HCT116 (cell line): ENCODE measurements at regions not wholly inside any gene's neighbourhood (a gene's known extent, or its start where the extent isn't known, plus 50 kb on each side); places are given as distances from the start of the nearest gene placed in this dataset.

ENCODE experiments used
- ATAC-seq: fragments of 200-7000 bp; cut with Tn5 transposase; 2 replicates; pipeline ENCODE4 v1.9.1; 2020; ENCODE audit warnings: mild to moderate bottlenecking, moderate library complexity
- BruUV-seq: library from RNA; stranded (reverse); fragments of 400-500 nt; replicated peaks from 2 replicates; lab custom pipeline; 2021; lab: Mats Ljungman, UMichigan
- CTCF ChIA-PET: fragments of 300-600 bp; sonication (Branson Sonifier 250); formaldehyde crosslinking; loops from one replicate; lab custom pipeline; 2021; ENCODE audit warnings: antibody characterized with exemption; lab: Charles Lee
- POLR2A ChIA-PET: fragments of 300-600, 350-600 bp; sonication (Branson Sonifier 250); formaldehyde crosslinking; loops from one replicate; lab custom pipeline; 2021; ENCODE audit warnings: antibody characterized with exemption; lab: Charles Lee
- RAD21 ChIA-PET, 2 experiments: fragments of 300-600 bp; sonication (Branson Sonifier 250); formaldehyde crosslinking; loops; one replicate each; lab custom pipeline; 2023; ENCODE audit warnings: low total read pairs in 2 of 2; ENCODE audit not compliant: uncharacterized antibody in 2 of 2, unreplicated experiment in 2 of 2, low non-redundant PET in 1 of 2; lab: Charles Lee
- DNase-seq: peaks from one replicate; pipeline ENCODE4 v3.0.0-alpha.2; 2010; ENCODE audit warnings: low read depth, low spot score
- H2AFZ ChIP-seq: fragments of 200-600 bp; shearing (Covaris generic), sonication (generic); 2 replicates; pipeline ENCODE4 v1.6.1; 2017; ENCODE audit warnings: low read depth, mixed run types, mixed read lengths, antibody characterized with exemption, low read length; ENCODE audit not compliant: poor library complexity, severe bottlenecking
- H3K27ac ChIP-seq: 2 replicates; pipeline ENCODE4 v1.5.1; 2012; ENCODE audit warnings: low read depth, low read length
- H3K27me3 ChIP-seq: fragments of 200-600 bp; sonication (generic); 2 replicates; pipeline ENCODE4 v1.6.1; 2016; ENCODE audit warnings: mixed run types, low read length, mixed read lengths; ENCODE audit not compliant: insufficient read depth
- H3K36me3 ChIP-seq, 2 experiments: fragments of 200-500 bp in 1 of 2; fragments of 200-600 bp in 1 of 2; sonication (Bioruptor generic) in 1 of 2; sonication (generic) in 1 of 2; 2 replicates each; pipeline versions ENCODE4 v1.5.1 to v1.6.1; 2014 to 2016; ENCODE audit warnings: low read length in 2 of 2, inconsistent platforms in 1 of 2, mixed read lengths in 1 of 2, mixed run types in 1 of 2; ENCODE audit not compliant: insufficient read depth in 2 of 2, control insufficient read depth in 1 of 2
- H3K4me1 ChIP-seq, 2 experiments: fragments of 200-600 bp in 1 of 2; sonication (generic) in 1 of 2; 2 replicates each; pipeline versions ENCODE4 v1.5.1 to v1.6.1; 2012 to 2017; ENCODE audit warnings: low read length in 2 of 2, inconsistent platforms in 1 of 2, mild to moderate bottlenecking in 1 of 2, mixed read lengths in 1 of 2, mixed run types in 1 of 2, moderate library complexity in 1 of 2; ENCODE audit not compliant: insufficient read depth in 2 of 2, control insufficient read depth in 1 of 2
- H3K4me2 ChIP-seq: fragments of 200-600 bp; sonication (generic); 2 replicates; pipeline ENCODE4 v1.6.1; 2017; ENCODE audit warnings: mixed run types, low read length, mixed read lengths
- H3K4me3 ChIP-seq, 2 experiments: fragments of 200-600 bp in 1 of 2; sonication (generic) in 1 of 2; replicated peaks in 1 of 2; 2 replicates each; pipeline ENCODE4 v1.5.1; 2011 to 2016; ENCODE audit warnings: low read length in 2 of 2, control low read depth in 1 of 2, low read depth in 1 of 2, mild to moderate bottlenecking in 1 of 2, mixed read lengths in 1 of 2, mixed run types in 1 of 2
- H3K79me2 ChIP-seq: fragments of 200-600 bp; sonication (generic); 2 replicates; pipeline ENCODE4 v1.6.1; 2017; ENCODE audit warnings: mild to moderate bottlenecking, mixed run types, low read length, moderate library complexity, mixed read lengths; ENCODE audit not compliant: insufficient read depth
- H3K9ac ChIP-seq: fragments of 200-600 bp; sonication (generic); 2 replicates; pipeline ENCODE4 v1.6.1; 2016; ENCODE audit warnings: low read length, mixed read lengths
- H3K9me2 ChIP-seq: fragments of 200-600 bp; sonication (generic), shearing (Covaris generic); 2 replicates; pipeline ENCODE4 v1.6.1; 2017; ENCODE audit warnings: mixed run types, mild to moderate bottlenecking, moderate library complexity; ENCODE audit not compliant: insufficient read depth
- H3K9me3 ChIP-seq, 2 experiments: fragments of 200-500 bp in 1 of 2; fragments of 200-600 bp in 1 of 2; sonication (Bioruptor generic) in 1 of 2; sonication (generic) in 1 of 2; 2 replicates each; pipeline ENCODE4 v1.6.1; 2014 to 2017; ENCODE audit warnings: low read length in 2 of 2, mixed read lengths in 2 of 2, inconsistent platforms in 1 of 2, low read depth in 1 of 2, mild to moderate bottlenecking in 1 of 2, mixed run types in 1 of 2, moderate library complexity in 1 of 2; ENCODE audit not compliant: control insufficient read depth in 1 of 2, insufficient read depth in 1 of 2
- H4K20me1 ChIP-seq: fragments of 200-600 bp; sonication (generic), shearing (Covaris generic); 2 replicates; pipeline ENCODE4 v1.6.1; 2017; ENCODE audit warnings: mixed run types, mild to moderate bottlenecking, moderate library complexity; ENCODE audit not compliant: insufficient read depth
- EGR1 ChIP-seq: IDR thresholded peaks from 2 replicates; pipeline ENCODE4 v1.6.1; 2012; ENCODE audit warnings: low read depth
- ELF1 ChIP-seq: IDR thresholded peaks from 2 replicates; pipeline ENCODE4 v1.6.1; 2012; ENCODE audit warnings: low read depth, borderline replicate concordance
- EZH2 ChIP-seq: fragments of 200-600 bp; sonication (generic); IDR thresholded peaks from 2 replicates; pipeline ENCODE4 v1.6.1; 2017; ENCODE audit warnings: antibody characterized with exemption, mixed run types
- POLR2AphosphoS5 ChIP-seq: IDR thresholded peaks from 2 replicates; pipeline ENCODE4 v1.6.1; 2011; ENCODE audit warnings: mild to moderate bottlenecking, low read depth, low read length, moderate library complexity
- RAD21 ChIP-seq: IDR thresholded peaks from 2 replicates; pipeline ENCODE4 v1.6.1; 2012; ENCODE audit warnings: low read depth, mild to moderate bottlenecking
- REST ChIP-seq: IDR thresholded peaks from 2 replicates; pipeline ENCODE4 v1.6.1; 2012; ENCODE audit warnings: low read depth
- SRF ChIP-seq: IDR thresholded peaks from 2 replicates; pipeline ENCODE4 v1.6.1; 2012; ENCODE audit warnings: low read depth
- TCF7L2 ChIP-seq: IDR thresholded peaks from 2 replicates; pipeline ENCODE4 v1.7.0; 2011; ENCODE audit warnings: borderline replicate concordance, inconsistent platforms; ENCODE audit not compliant: insufficient read depth, insufficient read length; ENCODE audit errors: extremely low read depth
- YY1 ChIP-seq: IDR thresholded peaks from 2 replicates; pipeline ENCODE4 v1.6.1; 2011; ENCODE audit warnings: low read length, low read depth, moderate library complexity, mild to moderate bottlenecking; ENCODE audit not compliant: insufficient replicate concordance; ENCODE audit errors: extremely low read depth
- ZBTB33 ChIP-seq: IDR thresholded peaks from 2 replicates; pipeline ENCODE4 v1.6.1; 2011; ENCODE audit warnings: mild to moderate bottlenecking, low read length, moderate library complexity; ENCODE audit not compliant: insufficient replicate concordance; ENCODE audit errors: extremely low read depth
- ZNF274 ChIP-seq: fragments of 200-500 bp; sonication (Bioruptor generic); IDR thresholded peaks from 2 replicates; pipeline ENCODE4 v1.6.1; 2014; ENCODE audit warnings: mild to moderate bottlenecking, low read depth, low read length, inconsistent platforms
- intact Hi-C: fragments of 100-400 bp; cut with micrococcal nuclease; formaldehyde crosslinking; loops from 2 replicates; pipeline ENCODE4 v1.10.0; 2022

- DNase-seq (no peak), ATAC-seq (no peak)
- Histone ChIP-seq H3K4me1 (no peaks in the 10 kb centered on the region), H3K9me2 (no peaks in the 10 kb centered on the region), H3K4me2 (no peak overlapping the region), H3K9me3 (no peaks in the 10 kb centered on the region), H2AFZ (no peak overlapping the region), H3K36me3 (no peaks in the 10 kb centered on the region), H4K20me1 (no peaks in the 10 kb centered on the region), H3K4me3 (no peak overlapping the region), H3K27me3 (no peaks in the 10 kb centered on the region), H3K79me2 (no peaks in the 10 kb centered on the region)
- RAD21 ChIA-PET, result no interaction called here
- POLR2A ChIA-PET, result no interaction called here
- BruUV-seq, result no TSS peak
- intact Hi-C loops, result no loop called here
- TF ChIP-seq YY1 (no peak), EZH2 (no peak), RAD21 (no peak), TCF7L2 (no peak), POLR2AphosphoS5 (no peak), REST (no peak), EGR1 (no peak), ZNF274 (no peak), ZBTB33 (no peak), SRF (no peak), ELF1 (no peak)
- TF ChIP-seq, all 23 proteins: peak for 0
- CTCF ChIA-PET, result no interaction called here
- H3K27ac ChIP-seq, result no peak overlapping the region
- no peak overlapping the region for H3K9ac ChIP-seq
Measured at GRCh38 chr5:101338226-101338625, 435.1 kb upstream of the ST8SIA4 start.
